Activated gamma-delta T cell (primary cell): ENCODE measurements at regions not wholly inside any gene's neighbourhood (a gene's known extent, or its start where the extent isn't known, plus 50 kb on each side); places are given as distances from the start of the nearest gene placed in this dataset.

ENCODE experiments used
- DNase-seq: peaks from one replicate; lab custom pipeline; 2025; lab: John Stamatoyannopoulos, UW

GRCh38 chr4:101593666-101594065 lies 196.9 kb upstream of the BANK1 start:
- DNase-seq: no peak

- DNase-seq: no peak
These were observed 206.2 kb upstream of the BANK1 start for GRCh38 chr4:101584306-101584705.

- DNase-seq: no peak
These were observed 215.8 kb upstream of the PPP3CA start for GRCh38 chr4:101563126-101563525.

GRCh38 chr4:101556842-101557241 lies 209.5 kb upstream of the PPP3CA start:
- no peak for DNase-seq

- no peak for DNase-seq
These were observed 208.1 kb upstream of the PPP3CA start for GRCh38 chr4:101555341-101555880.

GRCh38 chr4:101540336-101540735 lies 193.0 kb upstream of the PPP3CA start:
- no peak for DNase-seq

- DNase-seq: no peak
These were observed 181.2 kb upstream of the PPP3CA start for GRCh38 chr4:101528526-101528925.

GRCh38 chr4:101527188-101527587 lies 179.9 kb upstream of the PPP3CA start:
- no peak for DNase-seq

- DNase-seq: no peak
These were observed 168.2 kb upstream of the PPP3CA start for GRCh38 chr4:101515566-101515965.

GRCh38 chr4:101515099-101515498 lies 167.8 kb upstream of the PPP3CA start:
- DNase-seq: no peak

GRCh38 chr4:101512416-101512815 lies 165.1 kb upstream of the PPP3CA start:
- no peak for DNase-seq

GRCh38 chr4:101501421-101501820 lies 154.1 kb upstream of the PPP3CA start:
- no peak for DNase-seq

GRCh38 chr4:101500742-101501141 lies 153.4 kb upstream of the PPP3CA start:
- DNase-seq: no peak

- DNase-seq: no peak
These were observed 127.9 kb upstream of the PPP3CA start for GRCh38 chr4:101475246-101475645.

GRCh38 chr4:101471201-101471600 lies 123.9 kb upstream of the PPP3CA start:
- no peak for DNase-seq

- DNase-seq: no peak
These were observed 117.3 kb upstream of the PPP3CA start for GRCh38 chr4:101464596-101464995.

- no peak for DNase-seq
These were observed 111.6 kb upstream of the PPP3CA start for GRCh38 chr4:101458914-101459313.

GRCh38 chr4:101458473-101458872 lies 111.1 kb upstream of the PPP3CA start:
- DNase-seq: no peak

GRCh38 chr4:101451086-101451485 lies 103.8 kb upstream of the PPP3CA start:
- DNase-seq: no peak

GRCh38 chr4:101441446-101441845 lies 94.1 kb upstream of the PPP3CA start:
- DNase-seq: no peak

- no peak for DNase-seq
These were observed 92.6 kb upstream of the PPP3CA start for GRCh38 chr4:101439926-101440325.

- no peak for DNase-seq
These were observed 74.1 kb upstream of the PPP3CA start for GRCh38 chr4:101421386-101421785.

- DNase-seq: no peak
These were observed 73.3 kb upstream of the PPP3CA start for GRCh38 chr4:101420661-101421060.

GRCh38 chr4:101419336-101420135 lies 72.2 kb upstream of the PPP3CA start:
- DNase-seq: no peak
